Parathyroid adenoma (tissue), 2 donors: ENCODE measurements at regions not wholly inside any gene's neighbourhood (a gene's known extent, or its start where the extent isn't known, plus 50 kb on each side); places are given as distances from the start of the nearest gene placed in this dataset.

Source experiments
- H2AFZ ChIP-seq: fragments of 300-600 bp; sonication (generic); one replicate; pipeline ENCODE4 v1.7.0; 2017; ENCODE audit warnings: antibody characterized with exemption, mild to moderate bottlenecking
- H3K27ac ChIP-seq: fragments of 300-600 bp; sonication (generic); one replicate; pipeline ENCODE4 v1.7.0; 2017
- H3K27me3 ChIP-seq: fragments of 300-600 bp; sonication (generic); one replicate; pipeline ENCODE4 v1.7.0; 2017; ENCODE audit warnings: low read length; ENCODE audit not compliant: control insufficient read depth, insufficient read depth
- H3K36me3 ChIP-seq: fragments of 300-600 bp; sonication (generic); one replicate; pipeline ENCODE4 v1.7.0; 2017; ENCODE audit warnings: low read length; ENCODE audit not compliant: control insufficient read depth, insufficient read depth
- H3K4me1 ChIP-seq: fragments of 300-600 bp; sonication (generic); one replicate; pipeline ENCODE4 v1.7.0; 2017; ENCODE audit warnings: control low read depth
- H3K4me2 ChIP-seq: fragments of 300-600 bp; sonication (generic); one replicate; pipeline ENCODE4 v1.7.0; 2017; ENCODE audit warnings: low read length
- H3K4me3 ChIP-seq: fragments of 300-600 bp; sonication (generic); one replicate; pipeline ENCODE4 v1.7.0; 2017; ENCODE audit warnings: low read depth, low read length
- H3K79me2 ChIP-seq: fragments of 300-600 bp; sonication (generic); one replicate; pipeline ENCODE4 v1.7.0; 2017; ENCODE audit warnings: control low read depth
- H3K9ac ChIP-seq: fragments of 300-600 bp; sonication (generic); one replicate; pipeline ENCODE4 v1.7.0; 2017; ENCODE audit warnings: mild to moderate bottlenecking
- H3K9me3 ChIP-seq: fragments of 300-600 bp; sonication (generic); one replicate; pipeline ENCODE4 v1.7.0; 2017; ENCODE audit warnings: low read length; ENCODE audit not compliant: control insufficient read depth
- TF ChIP-seq, protein P1 (sequence below): fragments of 300-600 bp; sonication (generic); IDR thresholded peaks from one replicate; pipeline ENCODE4 v1.7.0; 2017; ENCODE audit warnings: antibody characterized with exemption, mild to moderate bottlenecking
- donor health status: primary hyperparathyroidism.

DNA sequence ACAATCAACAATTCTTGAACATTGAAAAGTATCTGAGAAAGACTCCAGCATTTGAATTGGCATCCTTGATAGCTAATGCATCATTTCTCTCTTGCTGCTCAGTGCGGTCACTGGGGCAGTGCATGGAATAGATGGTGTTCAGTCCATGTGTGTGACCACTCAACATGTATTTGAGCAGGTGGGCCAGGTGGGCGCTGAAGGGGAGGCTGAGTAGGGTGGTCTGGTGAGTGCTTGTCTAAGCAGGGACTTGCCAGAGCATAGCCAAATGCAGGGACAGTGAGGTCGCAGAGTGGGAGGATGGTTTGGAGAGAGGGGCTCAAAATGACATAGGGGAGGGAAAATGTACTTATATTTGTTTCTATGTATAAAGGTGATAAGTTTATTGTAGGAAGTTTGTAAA lies 409.0 kb downstream of the TMEM121 start:
- H3K27ac ChIP-seq: no peak overlapping the region
- no peak overlapping the region for H3K4me3 ChIP-seq
- H3K4me1 ChIP-seq: no peaks in the 10 kb centered on the region
- no peak overlapping the region for H2AFZ ChIP-seq
- H3K9ac ChIP-seq: no peak overlapping the region
- no peaks in the 10 kb centered on the region for H3K9me3 ChIP-seq
- TF ChIP-seq, protein P1, sequence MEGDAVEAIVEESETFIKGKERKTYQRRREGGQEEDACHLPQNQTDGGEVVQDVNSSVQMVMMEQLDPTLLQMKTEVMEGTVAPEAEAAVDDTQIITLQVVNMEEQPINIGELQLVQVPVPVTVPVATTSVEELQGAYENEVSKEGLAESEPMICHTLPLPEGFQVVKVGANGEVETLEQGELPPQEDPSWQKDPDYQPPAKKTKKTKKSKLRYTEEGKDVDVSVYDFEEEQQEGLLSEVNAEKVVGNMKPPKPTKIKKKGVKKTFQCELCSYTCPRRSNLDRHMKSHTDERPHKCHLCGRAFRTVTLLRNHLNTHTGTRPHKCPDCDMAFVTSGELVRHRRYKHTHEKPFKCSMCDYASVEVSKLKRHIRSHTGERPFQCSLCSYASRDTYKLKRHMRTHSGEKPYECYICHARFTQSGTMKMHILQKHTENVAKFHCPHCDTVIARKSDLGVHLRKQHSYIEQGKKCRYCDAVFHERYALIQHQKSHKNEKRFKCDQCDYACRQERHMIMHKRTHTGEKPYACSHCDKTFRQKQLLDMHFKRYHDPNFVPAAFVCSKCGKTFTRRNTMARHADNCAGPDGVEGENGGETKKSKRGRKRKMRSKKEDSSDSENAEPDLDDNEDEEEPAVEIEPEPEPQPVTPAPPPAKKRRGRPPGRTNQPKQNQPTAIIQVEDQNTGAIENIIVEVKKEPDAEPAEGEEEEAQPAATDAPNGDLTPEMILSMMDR: no peak
- no peaks in the 10 kb centered on the region for H3K27me3 ChIP-seq
- no peaks in the 10 kb centered on the region for H3K36me3 ChIP-seq
- no peaks in the 10 kb centered on the region for H3K79me2 ChIP-seq
- H3K4me2 ChIP-seq: no peak overlapping the region

DNA sequence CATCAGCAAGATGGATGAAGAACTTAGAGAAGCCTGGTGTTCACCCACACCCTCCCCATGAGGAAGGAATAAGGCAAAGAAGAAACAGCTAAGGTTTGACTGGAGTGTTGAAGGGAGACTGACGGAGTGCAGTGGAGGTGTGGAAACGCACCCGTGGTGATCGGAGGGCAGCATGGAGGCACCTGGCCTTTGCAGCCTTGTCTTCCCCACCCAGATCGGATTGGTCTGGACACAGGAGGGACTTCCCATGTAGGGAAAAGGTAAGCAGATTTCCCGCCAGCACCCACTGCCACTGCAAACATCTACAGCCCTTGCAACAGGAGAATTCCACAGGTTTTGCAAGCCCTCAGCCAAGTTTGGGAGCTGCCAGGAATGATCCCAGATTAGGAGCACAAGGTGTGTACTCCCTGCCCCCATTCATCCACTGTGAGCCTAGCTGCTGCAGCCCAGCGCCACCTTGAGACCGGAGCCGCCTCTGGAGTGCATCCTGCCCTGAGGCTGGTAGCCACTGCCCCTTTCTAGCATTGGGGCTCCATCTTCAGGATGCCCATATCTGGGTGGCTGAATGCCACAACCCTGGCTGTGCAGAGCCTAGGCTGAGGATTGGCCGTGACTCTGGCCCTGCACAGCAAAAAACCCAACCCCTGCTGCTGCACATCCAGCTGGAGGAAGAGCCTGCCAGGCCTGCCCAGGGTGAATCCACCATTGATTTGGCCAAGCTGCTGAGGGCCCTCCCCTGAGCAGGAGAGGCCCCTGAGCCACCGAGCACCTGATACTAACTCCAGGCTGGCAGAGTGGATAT lies 411.1 kb downstream of the TMEM121 start:
- no peaks in the 10 kb centered on the region for H3K9me3 ChIP-seq
- TF ChIP-seq, protein P1: no peak
- H3K9ac ChIP-seq: no peak overlapping the region
- no peak overlapping the region for H3K27ac ChIP-seq
- no peaks in the 10 kb centered on the region for H3K4me1 ChIP-seq
- no peaks in the 10 kb centered on the region for H3K36me3 ChIP-seq
- no peak overlapping the region for H2AFZ ChIP-seq
- H3K27me3 ChIP-seq: no peaks in the 10 kb centered on the region
- H3K79me2 ChIP-seq: no peaks in the 10 kb centered on the region
- H3K4me3 ChIP-seq: no peak overlapping the region
- no peak overlapping the region for H3K4me2 ChIP-seq

DNA sequence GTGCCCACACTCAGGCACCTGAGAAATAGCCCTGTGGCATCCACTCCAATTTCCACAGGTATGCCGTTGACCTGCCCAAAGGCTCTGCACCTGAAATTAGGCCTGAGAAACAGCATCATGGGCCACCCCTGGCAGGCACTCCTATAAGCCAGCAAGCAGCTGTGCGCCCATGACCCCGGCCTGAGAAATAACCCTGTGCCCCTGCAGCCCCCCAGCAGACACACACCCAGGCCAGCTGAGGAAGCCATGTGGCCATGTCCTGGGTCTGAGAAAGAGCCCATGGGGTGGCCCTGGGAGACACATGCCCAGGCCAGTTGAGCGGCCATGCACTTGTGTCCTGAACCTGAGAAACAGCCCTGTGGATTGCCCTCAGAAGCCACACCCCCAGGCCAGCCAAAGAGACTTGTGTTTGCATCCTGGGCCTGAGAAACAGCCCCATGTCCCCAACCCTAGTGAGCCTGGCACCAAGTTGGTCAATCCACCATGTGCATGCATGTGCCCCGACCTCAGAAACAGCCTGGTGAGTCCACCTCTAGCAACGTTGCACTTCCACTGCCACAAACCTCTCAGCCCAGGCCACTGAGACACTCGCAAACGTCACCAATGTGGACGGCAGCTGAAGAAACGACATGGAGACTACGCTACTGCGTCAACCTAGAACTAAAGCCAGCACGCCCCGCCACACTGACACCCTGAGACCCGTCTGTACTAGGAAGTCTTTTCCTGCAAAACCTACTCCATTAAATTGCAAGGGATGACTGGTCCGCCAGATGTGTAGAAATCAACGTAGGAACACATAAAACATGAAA lies 411.9 kb downstream of the TMEM121 start:
- Histone ChIP-seq H3K9ac (no peak overlapping the region), H3K4me2 (no peak overlapping the region), H3K36me3 (no peaks in the 10 kb centered on the region), H3K27ac (no peak overlapping the region), H3K4me3 (no peak overlapping the region), H3K4me1 (no peaks in the 10 kb centered on the region), H3K27me3 (no peaks in the 10 kb centered on the region), H2AFZ (no peak overlapping the region), H3K79me2 (no peaks in the 10 kb centered on the region), H3K9me3 (no peaks in the 10 kb centered on the region)
- TF ChIP-seq, protein P1: no peak

DNA sequence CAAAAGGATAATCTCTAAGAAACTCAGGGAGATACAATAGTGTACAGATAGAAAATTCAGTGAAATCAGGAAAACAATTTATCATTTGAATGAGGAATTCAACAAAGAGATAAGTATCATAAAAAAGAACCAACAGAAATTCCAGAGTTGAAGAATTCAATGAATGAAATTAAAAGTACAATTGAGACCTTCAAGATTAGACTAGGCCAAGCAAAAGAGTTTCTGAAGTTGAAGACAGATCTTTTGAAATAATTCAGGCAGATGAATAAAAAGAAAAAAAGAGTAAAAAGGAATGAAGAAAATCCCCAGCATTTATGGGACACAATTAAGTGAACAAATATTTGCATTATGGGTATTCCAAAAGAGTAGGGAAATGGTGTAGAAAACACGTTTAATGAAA lies 412.6 kb downstream of the TMEM121 start:
- Histone ChIP-seq H3K27ac (no peak overlapping the region), H3K4me2 (no peak overlapping the region), H3K9me3 (no peaks in the 10 kb centered on the region), H3K36me3 (no peaks in the 10 kb centered on the region), H3K79me2 (no peaks in the 10 kb centered on the region), H3K4me3 (no peak overlapping the region), H2AFZ (no peak overlapping the region), H3K9ac (no peak overlapping the region), H3K4me1 (no peaks in the 10 kb centered on the region), H3K27me3 (no peaks in the 10 kb centered on the region)
- TF ChIP-seq, protein P1: no peak
